GM18498 (cell line): ENCODE measurements at regions not wholly inside any gene's neighbourhood (a gene's known extent, or its start where the extent isn't known, plus 50 kb on each side); places are given as distances from the start of the nearest gene placed in this dataset.
A peak's percentile ranks its signal among the peaks of the same experiment; 100 is the strongest.

Source experiments
- ATAC-seq: cut with Tn5 transposase; IDR thresholded peaks from one replicate; pipeline ENCODE4 v1.9.1; 2021; ENCODE audit warnings: mild to moderate bottlenecking, moderate library complexity; ENCODE audit not compliant: unreplicated experiment

- peak; percentile 67 for ATAC-seq
Measured at GRCh38 chr20:50338479-50339391, 148.1 kb downstream of the CEBPB start.

GRCh38 chr20:50339466-50339901 is 148.9 kb downstream of the CEBPB start:
- no peak for ATAC-seq

- no peak for ATAC-seq
Measured at GRCh38 chr20:50340541-50340940, 149.9 kb downstream of the CEBPB start.

DNA sequence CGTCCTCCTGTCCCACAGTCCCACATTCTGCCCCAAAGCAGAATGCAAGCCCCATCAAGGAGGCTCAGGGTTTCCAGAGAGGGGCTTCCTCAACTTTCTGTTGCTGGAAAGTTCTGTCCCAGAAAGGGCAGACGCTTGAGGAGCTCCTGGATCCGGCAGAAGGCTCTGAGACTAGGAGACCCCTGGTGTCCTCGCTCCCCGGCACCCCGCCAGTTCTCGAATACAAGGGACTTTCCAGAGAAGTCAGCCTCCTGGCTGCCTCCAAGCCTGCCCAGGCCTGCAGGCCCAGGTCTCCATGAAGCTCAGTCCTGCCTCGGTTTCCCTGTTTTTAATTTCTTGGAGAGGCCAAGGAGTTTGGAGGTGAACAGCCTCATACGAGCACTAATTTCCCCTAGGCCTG is 150.4 kb downstream of the CEBPB start:
- ATAC-seq: no peak

DNA sequence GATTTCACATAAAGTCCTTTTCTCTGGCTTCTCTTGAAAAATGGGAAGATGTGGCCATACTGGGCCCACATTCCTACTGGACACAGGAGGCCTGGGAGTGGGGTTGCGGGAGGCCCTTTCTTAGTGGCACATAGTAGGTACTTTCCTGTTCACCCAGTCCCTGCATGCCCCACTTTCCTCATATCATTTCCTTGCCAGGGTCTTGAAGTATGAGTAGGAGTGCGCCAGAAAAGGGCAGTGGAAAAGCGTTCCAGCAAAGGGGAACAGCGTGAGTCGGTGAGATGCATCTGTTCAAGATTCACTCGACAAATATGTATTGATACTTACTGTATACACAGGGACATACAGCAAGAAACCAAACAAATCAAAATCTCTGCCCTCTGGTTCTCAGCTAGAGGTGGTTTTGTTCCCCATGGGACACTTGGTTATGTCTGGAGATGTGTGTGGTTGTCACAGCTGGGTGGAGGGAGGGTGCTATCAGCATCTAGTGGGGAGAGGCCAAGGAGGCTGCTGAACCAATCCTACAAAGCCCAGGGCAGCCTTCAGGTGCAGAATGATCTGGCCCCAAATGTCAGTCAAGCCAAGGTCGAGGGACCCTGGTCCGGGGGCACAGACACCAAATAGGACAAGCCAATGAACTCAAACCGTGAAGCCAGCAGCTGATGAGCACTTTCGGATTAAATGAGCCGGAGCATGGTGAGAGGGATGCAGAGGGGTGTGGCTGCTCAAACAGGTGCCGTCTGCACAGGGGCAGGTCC is 151.4 kb downstream of the CEBPB start:
- ATAC-seq: no peak

DNA sequence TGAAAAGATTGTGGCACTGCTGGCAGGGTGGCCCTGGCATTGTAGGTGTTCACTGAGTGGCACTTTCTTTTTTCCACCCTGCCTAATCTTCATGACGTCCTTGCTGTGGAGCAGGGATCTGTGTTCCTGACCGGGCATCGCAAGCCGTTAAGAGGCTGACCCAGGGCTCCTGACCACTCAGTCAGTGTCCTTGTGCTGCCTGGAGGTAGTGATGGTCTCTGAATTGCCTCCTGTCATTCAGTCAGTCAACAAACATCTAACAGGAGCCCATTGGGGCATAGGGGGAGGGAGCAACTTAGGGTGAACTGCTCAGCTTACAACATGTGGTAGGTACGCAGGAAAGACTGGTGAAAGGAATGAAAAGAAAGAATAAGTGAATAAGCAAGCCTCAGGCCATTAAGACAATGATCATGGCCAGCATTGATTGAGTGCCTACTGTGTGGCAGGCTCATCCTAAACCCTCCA is 152.0 kb downstream of the CEBPB start:
- no peak for ATAC-seq

DNA sequence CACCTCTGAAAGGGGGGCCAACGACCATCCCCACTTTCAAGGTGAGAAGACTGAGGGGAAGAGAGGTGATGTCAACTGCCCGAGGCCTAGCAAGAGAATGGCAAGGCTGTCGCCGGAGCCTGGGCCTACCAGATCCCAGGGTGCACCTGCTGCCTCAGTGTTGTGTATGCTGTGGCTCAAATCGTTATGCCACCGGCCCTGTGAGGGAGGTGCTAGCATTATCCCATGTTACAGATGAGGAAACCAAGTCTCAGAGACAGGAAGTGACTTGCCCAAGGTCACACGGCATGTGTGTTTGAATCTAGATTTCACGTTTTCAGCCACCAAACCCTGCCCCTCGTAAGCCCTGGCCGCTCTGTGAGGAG is 152.5 kb downstream of the CEBPB start:
- ATAC-seq: no peak

DNA sequence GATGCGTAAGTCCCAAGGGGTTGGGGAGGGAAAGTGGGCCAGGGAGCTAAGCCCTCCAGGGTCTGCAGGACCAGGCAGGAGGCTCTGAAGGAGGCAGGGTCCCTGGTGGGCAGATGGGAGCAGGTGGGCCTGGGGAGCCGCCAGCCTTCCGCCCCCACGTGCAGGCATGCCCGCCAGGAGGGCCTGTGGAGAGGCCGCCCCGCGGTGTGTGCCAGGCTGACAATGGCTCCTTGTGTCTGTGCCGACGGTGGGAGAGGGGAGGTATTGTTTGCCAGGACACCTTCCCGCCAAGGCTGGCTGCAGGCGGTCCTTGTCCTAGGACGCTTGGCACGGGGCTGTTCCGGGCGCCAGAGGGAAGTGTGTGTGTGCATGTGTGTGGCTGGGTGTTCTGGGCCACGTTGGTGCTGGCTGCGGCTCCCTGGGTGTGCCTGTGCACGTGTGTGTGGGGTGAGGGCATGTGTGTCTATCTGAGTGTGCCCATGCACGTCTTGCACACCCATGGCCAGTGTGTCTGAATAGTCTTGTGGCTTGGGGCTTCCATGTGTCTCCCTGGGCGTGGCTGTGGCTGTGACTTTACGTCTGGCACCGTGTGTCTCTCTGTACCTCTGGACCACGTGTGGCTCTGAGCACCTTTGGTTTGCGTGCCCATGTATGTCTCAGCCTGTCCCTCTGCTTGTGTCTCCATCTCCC is 153.0 kb downstream of the CEBPB start:
- no peak for ATAC-seq

GRCh38 chr20:50344232-50345071 is 153.8 kb downstream of the CEBPB start:
- ATAC-seq: no peak

DNA sequence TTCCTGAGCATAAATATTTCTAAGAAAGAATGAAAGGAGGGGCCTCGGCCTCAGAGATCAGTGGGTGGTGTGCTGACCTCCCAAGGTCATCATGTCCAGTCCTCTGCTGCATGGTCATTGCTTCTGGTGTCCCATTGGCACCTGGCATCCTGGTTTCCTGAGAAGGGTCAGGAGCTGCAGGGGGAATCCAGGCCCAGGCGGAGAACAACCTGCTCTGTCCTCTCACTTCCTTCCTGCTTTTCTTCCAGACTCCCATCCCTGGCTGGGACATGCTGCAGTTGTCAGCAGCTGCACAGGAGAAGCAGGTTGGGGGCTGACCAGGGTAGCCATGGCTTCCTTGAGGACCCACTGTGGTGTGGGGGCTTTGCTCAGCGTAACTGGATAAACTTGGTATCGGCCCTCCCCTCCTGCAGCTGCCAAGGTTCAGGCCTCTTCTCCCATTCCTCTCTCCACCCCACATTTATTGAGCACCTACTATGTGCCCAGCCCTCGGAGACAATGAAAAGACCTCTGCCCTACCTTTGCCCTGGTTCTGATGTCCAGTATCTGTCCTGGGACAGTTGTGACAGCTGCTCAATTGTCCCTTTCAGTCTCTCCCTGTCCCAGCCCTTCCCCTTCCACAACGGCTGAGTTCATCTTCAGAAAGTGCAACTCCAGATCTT is 155.2 kb downstream of the CEBPB start:
- no peak for ATAC-seq

- ATAC-seq: no peak
Measured at GRCh38 chr20:50346374-50347283, 156.0 kb downstream of the CEBPB start.

DNA sequence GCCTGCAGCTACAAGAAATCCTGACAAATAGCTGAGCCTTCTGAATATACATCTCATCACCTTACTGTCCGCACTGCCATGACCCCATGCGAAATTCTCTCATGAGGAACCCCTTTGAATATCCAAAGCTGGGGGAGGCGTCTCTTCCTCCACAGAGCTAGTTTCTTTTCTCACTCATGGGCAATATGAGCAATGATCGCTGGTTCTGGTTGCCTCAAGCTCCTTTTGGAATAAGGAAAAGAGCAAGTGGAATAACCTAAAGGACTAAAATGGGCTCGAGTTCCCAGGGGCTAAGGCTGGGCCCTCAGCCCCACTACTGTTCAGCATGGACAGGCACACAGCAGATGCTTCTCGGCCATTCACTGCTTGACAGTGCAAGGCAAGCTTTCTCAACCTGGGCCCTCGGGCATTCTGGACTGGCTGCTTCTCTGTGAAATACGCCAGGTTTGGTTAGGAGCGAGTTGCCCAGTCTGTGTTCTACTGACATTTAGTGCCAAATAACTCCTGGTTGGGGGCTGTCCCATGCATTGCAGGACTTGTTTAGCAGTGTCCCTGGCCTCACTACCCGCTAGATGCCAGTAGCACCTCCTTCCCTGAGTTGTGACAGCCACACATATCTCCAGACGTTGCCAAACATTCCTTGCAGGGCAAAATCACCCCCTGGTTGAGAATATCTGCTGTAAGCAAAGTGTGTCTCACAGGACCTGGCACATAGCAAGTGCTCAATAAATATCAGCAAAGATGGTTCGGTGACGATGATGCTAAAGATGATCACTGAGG is 156.8 kb downstream of the CEBPB start:
- no peak for ATAC-seq

DNA sequence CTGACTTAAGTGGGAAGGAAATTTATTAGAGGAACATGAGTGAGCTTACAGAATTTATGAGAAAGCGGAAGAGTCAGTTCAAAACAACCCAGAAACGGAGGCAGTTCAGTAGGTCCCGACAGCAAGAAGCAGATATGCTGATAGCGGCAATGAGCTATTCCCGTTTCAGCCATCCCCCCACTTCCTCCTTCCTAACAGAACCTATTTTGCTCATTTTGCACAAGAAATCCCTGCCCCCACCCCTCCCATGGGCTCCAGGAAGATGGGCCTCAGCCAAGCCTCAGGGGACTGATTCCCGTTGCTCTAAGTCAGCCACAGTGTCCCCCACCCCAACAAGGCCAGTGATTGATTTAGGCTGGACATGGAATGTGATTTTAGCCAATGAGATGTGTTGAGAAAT is 157.5 kb downstream of the CEBPB start:
- ATAC-seq: no peak

DNA sequence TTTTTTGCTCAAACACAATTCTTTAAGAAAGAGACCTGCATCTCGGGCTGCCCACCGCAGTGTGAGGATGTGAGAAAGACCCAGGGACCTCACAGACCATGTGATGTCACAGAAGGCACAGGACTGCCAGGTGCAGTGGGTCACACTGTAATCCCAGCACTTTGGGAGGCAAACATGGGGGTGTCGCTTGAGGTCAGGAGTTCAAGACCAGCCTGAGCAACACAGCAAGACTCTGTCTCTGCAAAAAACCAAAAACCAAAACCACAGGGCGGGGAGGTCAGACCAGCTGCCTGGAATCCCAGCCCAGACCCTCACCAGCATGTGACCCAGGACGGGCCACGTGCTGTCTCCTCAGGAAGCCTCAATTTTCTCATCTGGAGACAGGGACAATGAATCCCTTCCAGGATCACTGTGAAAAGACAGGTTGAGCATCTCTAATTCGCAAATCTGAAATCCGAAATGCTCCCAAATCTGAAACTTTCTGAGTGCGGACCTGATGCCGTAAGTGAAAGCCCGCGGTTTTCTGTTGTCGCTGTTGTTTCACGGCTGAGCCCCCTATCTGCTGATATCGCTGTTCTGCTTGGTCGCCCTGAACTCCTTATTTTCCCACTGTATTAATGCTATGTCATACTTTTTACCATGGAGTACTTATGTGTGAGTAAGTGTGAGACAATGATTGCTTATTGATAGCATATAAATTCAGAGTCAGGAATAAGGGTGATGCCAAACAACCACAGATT is 159.5 kb upstream of the PTPN1 start:
- ATAC-seq: no peak

DNA sequence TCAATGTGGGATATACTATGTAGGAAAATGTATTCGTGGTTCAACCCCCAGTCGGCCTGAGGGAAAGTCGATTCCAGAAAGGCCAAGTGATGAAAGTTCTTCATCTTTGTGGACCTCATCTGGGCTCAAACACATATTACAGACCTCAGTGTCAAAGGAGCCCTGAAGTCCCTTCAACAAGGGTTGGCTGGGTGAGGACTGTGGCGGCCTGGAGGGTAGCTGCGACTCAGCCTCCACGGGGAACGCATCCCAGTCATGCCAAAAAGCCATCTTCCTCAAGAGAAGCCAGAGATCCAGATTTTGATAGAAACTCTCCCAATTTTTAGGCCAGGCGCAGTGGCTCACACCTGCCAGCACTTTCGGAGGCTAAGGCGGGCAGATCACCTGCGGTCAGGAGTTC is 158.6 kb upstream of the PTPN1 start:
- no peak for ATAC-seq

- ATAC-seq: no peak
Measured at GRCh38 chr20:50353289-50353961, 156.8 kb upstream of the PTPN1 start.
